WTC11 (cell line): ENCODE measurements at regions not wholly inside any gene's neighbourhood (a gene's known extent, or its start where the extent isn't known, plus 50 kb on each side); places are given as distances from the start of the nearest gene placed in this dataset.

Source experiments
- ATAC-seq: fragments of 200-7000 bp; cut with Tn5 transposase; 2 replicates; pipeline ENCODE4 v1.10.0; 2021; ENCODE audit warnings: mild to moderate bottlenecking, moderate library complexity
- CTCF ChIA-PET: fragments of 300-600 bp; sonication (Branson Sonifier 250); formaldehyde crosslinking; loops from one replicate; lab custom pipeline; 2021; ENCODE audit warnings: antibody characterized with exemption; lab: Charles Lee
- POLR2A ChIA-PET: fragments of 350-600 bp; sonication (Branson Sonifier 250); formaldehyde crosslinking; loops from one replicate; lab custom pipeline; 2021; ENCODE audit warnings: antibody characterized with exemption; lab: Charles Lee
- DNase-seq: peaks from one replicate; pipeline ENCODE4 v3.0.0; 2021; ENCODE audit warnings: low spot score
- H3K27ac Mint-ChIP-seq: 2 replicates; pipeline ENCODE4 v1.8.0; 2021; ENCODE audit warnings: mixed read lengths
- H3K27me3 Mint-ChIP-seq: 2 replicates; pipeline ENCODE4 v1.8.0; 2021; ENCODE audit warnings: low read depth, mild to moderate bottlenecking, moderate library complexity, mixed read lengths
- H3K36me3 Mint-ChIP-seq: 2 replicates; pipeline ENCODE4 v1.8.0; 2021; ENCODE audit warnings: mixed read lengths
- H3K4me1 Mint-ChIP-seq: 2 replicates; pipeline ENCODE4 v1.8.0; 2022; ENCODE audit warnings: mixed read lengths
- H3K4me3 Mint-ChIP-seq: 2 replicates; pipeline ENCODE4 v1.8.0; 2021; ENCODE audit warnings: mild to moderate bottlenecking, moderate library complexity, mixed read lengths
- H3K9me3 Mint-ChIP-seq: 2 replicates; pipeline ENCODE4 v1.8.0; 2021; ENCODE audit warnings: mixed read lengths
- E2F1 ChIP-seq: sonication (generic); formaldehyde crosslinking; IDR thresholded peaks from 2 replicates; pipeline ENCODE4 v1.8.0; 2022; ENCODE audit warnings: mild to moderate bottlenecking, missing genetic modification reagents
- ELF4 ChIP-seq: sonication (generic); formaldehyde crosslinking; IDR thresholded peaks from 2 replicates; pipeline ENCODE4 v1.8.1; 2022; ENCODE audit warnings: low read depth, mild to moderate bottlenecking, moderate library complexity, missing genetic modification reagents
- FOXK1 ChIP-seq: sonication (generic); formaldehyde crosslinking; IDR thresholded peaks from 2 replicates; pipeline ENCODE4 v1.8.0; 2022; ENCODE audit warnings: mild to moderate bottlenecking, moderate library complexity, missing genetic modification reagents
- FOXP4 ChIP-seq: sonication (generic); formaldehyde crosslinking; IDR thresholded peaks from 2 replicates; pipeline ENCODE4 v1.8.0; 2022; ENCODE audit warnings: mild to moderate bottlenecking, missing genetic modification reagents
- JUN ChIP-seq: sonication (generic); formaldehyde crosslinking; IDR thresholded peaks from 2 replicates; pipeline ENCODE4 v1.8.0; 2023; ENCODE audit warnings: mild to moderate bottlenecking, missing genetic modification reagents
- NFATC4 ChIP-seq: fragments of 250-450 bp; sonication (Bioruptor Pico); IDR thresholded peaks from 2 replicates; pipeline ENCODE4 v1.9.0; 2021; ENCODE audit warnings: mild to moderate bottlenecking
- NR3C1 ChIP-seq: sonication (generic); formaldehyde crosslinking; conservative IDR thresholded peaks from 2 replicates; pipeline ENCODE4 v1.8.1; 2023; ENCODE audit warnings: low read depth, mild to moderate bottlenecking, missing genetic modification reagents
- RORB ChIP-seq: fragments of 250-450 bp; sonication (Bioruptor Pico); IDR thresholded peaks from 2 replicates; pipeline ENCODE4 v1.9.0; 2021; ENCODE audit warnings: mild to moderate bottlenecking
- ZBTB43 ChIP-seq: sonication (generic); formaldehyde crosslinking; IDR thresholded peaks from 2 replicates; pipeline ENCODE4 v1.8.1; 2023; ENCODE audit warnings: mild to moderate bottlenecking, missing genetic modification reagents
- ZNF263 ChIP-seq: sonication (generic); formaldehyde crosslinking; IDR thresholded peaks from 2 replicates; pipeline ENCODE4 v1.8.1; 2022; ENCODE audit warnings: low read depth, mild to moderate bottlenecking, moderate library complexity, missing genetic modification reagents
- ZNF281 ChIP-seq: sonication (generic); formaldehyde crosslinking; IDR thresholded peaks from 2 replicates; pipeline ENCODE4 v1.8.0; 2023; ENCODE audit warnings: mild to moderate bottlenecking, missing genetic modification reagents
- ZNF396 ChIP-seq: fragments of 250-450 bp; sonication (Bioruptor Pico); IDR thresholded peaks from 2 replicates; pipeline ENCODE4 v1.8.0; 2021; ENCODE audit warnings: mild to moderate bottlenecking, moderate library complexity, borderline replicate concordance
- ZSCAN18 ChIP-seq: fragments of 250-450 bp; sonication (Bioruptor Pico); IDR thresholded peaks from 2 replicates; pipeline ENCODE4 v2.1.2; 2022; ENCODE audit warnings: mild to moderate bottlenecking, moderate library complexity
- TF ChIP-seq, protein P1 (sequence below): sonication (generic); formaldehyde crosslinking; IDR thresholded peaks from 2 replicates; pipeline ENCODE4 v1.8.1; 2023; ENCODE audit warnings: mild to moderate bottlenecking, moderate library complexity, missing genetic modification reagents
- TF ChIP-seq, protein P2 (sequence below): sonication (generic); formaldehyde crosslinking; IDR thresholded peaks from 2 replicates; pipeline ENCODE4 v1.8.1; 2022; ENCODE audit warnings: low read depth, missing genetic modification reagents, borderline replicate concordance
- TF ChIP-seq, protein P3 (sequence below): sonication (generic); formaldehyde crosslinking; conservative IDR thresholded peaks from 2 replicates; pipeline ENCODE4 v1.8.1; 2022; ENCODE audit warnings: mild to moderate bottlenecking, missing genetic modification reagents
- TF ChIP-seq, protein P4 (sequence below): fragments of 250-450 bp; sonication (Bioruptor Pico); IDR thresholded peaks from 2 replicates; pipeline ENCODE4 v1.9.0; 2021; ENCODE audit warnings: mild to moderate bottlenecking, borderline replicate concordance

- Mint-ChIP-seq H3K4me1 (no peaks in the 10 kb centered on the region), H3K27ac (no peak overlapping the region), H3K36me3 (peaks cover 32% of the 10 kb centered on the region), H3K4me3 (no peak overlapping the region), H3K9me3 (peaks cover 52% of the 10 kb centered on the region), H3K27me3 (peaks cover 3% of the 10 kb centered on the region; the same call in 1 of the 2 replicates)
- ATAC-seq = no peak
- TF ChIP-seq NR3C1 (no peak), ZBTB43 (no peak), NFATC4 (CRISPR knock-in tag) (no peak), ELF4 (CRISPR knock-in tag) (no peak), FOXP4 (no peak), E2F1 (CRISPR knock-in tag) (no peak), ZNF281 (no peak), FOXK1 (CRISPR knock-in tag) (no peak), RORB (CRISPR knock-in tag) (no peak), ZNF263 (no peak), ZSCAN18 (no peak), ZNF396 (no peak), JUN (CRISPR knock-in tag) (no peak)
- TF ChIP-seq, protein P1, sequence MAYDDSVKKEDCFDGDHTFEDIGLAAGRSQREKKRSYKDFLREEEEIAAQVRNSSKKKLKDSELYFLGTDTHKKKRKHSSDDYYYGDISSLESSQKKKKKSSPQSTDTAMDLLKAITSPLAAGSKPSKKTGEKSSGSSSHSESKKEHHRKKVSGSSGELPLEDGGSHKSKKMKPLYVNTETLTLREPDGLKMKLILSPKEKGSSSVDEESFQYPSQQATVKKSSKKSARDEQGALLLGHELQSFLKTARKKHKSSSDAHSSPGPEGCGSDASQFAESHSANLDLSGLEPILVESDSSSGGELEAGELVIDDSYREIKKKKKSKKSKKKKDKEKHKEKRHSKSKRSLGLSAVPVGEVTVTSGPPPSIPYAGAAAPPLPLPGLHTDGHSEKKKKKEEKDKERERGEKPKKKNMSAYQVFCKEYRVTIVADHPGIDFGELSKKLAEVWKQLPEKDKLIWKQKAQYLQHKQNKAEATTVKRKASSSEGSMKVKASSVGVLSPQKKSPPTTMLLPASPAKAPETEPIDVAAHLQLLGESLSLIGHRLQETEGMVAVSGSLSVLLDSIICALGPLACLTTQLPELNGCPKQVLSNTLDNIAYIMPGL (CRISPR knock-in tag) = no peak
- TF ChIP-seq, protein P2, sequence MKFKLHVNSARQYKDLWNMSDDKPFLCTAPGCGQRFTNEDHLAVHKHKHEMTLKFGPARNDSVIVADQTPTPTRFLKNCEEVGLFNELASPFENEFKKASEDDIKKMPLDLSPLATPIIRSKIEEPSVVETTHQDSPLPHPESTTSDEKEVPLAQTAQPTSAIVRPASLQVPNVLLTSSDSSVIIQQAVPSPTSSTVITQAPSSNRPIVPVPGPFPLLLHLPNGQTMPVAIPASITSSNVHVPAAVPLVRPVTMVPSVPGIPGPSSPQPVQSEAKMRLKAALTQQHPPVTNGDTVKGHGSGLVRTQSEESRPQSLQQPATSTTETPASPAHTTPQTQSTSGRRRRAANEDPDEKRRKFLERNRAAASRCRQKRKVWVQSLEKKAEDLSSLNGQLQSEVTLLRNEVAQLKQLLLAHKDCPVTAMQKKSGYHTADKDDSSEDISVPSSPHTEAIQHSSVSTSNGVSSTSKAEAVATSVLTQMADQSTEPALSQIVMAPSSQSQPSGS (CRISPR knock-in tag) = no peak
- TF ChIP-seq, protein P3, sequence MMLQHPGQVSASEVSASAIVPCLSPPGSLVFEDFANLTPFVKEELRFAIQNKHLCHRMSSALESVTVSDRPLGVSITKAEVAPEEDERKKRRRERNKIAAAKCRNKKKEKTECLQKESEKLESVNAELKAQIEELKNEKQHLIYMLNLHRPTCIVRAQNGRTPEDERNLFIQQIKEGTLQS (CRISPR knock-in tag) = no peak
- TF ChIP-seq, protein P4, sequence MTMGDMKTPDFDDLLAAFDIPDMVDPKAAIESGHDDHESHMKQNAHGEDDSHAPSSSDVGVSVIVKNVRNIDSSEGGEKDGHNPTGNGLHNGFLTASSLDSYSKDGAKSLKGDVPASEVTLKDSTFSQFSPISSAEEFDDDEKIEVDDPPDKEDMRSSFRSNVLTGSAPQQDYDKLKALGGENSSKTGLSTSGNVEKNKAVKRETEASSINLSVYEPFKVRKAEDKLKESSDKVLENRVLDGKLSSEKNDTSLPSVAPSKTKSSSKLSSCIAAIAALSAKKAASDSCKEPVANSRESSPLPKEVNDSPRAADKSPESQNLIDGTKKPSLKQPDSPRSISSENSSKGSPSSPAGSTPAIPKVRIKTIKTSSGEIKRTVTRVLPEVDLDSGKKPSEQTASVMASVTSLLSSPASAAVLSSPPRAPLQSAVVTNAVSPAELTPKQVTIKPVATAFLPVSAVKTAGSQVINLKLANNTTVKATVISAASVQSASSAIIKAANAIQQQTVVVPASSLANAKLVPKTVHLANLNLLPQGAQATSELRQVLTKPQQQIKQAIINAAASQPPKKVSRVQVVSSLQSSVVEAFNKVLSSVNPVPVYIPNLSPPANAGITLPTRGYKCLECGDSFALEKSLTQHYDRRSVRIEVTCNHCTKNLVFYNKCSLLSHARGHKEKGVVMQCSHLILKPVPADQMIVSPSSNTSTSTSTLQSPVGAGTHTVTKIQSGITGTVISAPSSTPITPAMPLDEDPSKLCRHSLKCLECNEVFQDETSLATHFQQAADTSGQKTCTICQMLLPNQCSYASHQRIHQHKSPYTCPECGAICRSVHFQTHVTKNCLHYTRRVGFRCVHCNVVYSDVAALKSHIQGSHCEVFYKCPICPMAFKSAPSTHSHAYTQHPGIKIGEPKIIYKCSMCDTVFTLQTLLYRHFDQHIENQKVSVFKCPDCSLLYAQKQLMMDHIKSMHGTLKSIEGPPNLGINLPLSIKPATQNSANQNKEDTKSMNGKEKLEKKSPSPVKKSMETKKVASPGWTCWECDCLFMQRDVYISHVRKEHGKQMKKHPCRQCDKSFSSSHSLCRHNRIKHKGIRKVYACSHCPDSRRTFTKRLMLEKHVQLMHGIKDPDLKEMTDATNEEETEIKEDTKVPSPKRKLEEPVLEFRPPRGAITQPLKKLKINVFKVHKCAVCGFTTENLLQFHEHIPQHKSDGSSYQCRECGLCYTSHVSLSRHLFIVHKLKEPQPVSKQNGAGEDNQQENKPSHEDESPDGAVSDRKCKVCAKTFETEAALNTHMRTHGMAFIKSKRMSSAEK = no peak
- ChIA-PET POLR2A (no interaction called here), CTCF (interaction anchor here (1.4 kb wide), 1 partner anchor 387 kb away, joined by 4 read pairs; no protein-coding TSS in a partner anchor)
- no peak for DNase-seq
Measured at GRCh38 chr22:47450876-47451475, 688.5 kb downstream of the TBC1D22A start.
